HuH-7.5 (cell line): ENCODE measurements at regions not wholly inside any gene's neighbourhood (a gene's known extent, or its start where the extent isn't known, plus 50 kb on each side); places are given as distances from the start of the nearest gene placed in this dataset.
A peak's percentile ranks its signal among the peaks of the same experiment; 100 is the strongest.

Experiments
- DNase-seq: peaks from one replicate; pipeline ENCODE4 v3.0.0; 2011; ENCODE audit warnings: low spot score

DNA sequence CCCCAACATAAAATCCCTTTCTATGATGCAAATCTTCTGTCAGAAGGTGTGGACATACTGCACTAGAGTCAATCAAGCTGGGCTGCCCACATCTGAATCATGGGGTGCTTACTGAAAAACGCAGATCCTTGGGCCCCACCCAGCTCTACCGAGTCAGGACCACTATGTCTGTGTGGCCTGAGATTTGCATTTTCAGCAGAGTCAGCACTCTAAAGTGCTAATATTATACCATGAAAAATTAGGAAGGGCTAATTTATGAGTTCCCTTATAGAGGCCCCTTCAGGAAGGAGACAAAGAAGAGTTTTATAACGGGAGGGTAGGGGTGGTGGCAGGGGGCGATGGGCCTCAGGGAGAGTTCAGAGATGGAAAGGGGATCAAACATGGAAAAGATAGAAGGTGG, 163.3 kb upstream of the NABP1 start:
- DNase-seq: no peak

DNA sequence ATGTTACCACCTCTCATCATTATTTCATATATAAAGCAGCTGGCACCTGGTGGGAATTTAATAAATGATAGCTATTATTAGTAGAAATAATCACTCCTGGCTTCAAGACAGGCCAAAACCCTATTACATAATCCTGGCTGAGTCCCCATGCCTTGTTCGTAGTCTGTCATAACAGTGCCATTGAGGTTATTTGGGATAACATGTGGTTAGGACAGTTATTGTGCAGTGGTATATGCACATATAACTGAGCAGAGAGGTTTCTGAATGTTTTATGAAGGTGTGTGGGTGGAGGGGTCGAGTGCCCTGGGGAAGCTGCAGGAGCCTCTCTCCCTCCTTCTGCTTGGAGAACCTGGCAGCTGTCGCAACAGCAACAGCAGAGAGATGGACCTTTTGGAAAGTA, 162.4 kb upstream of the NABP1 start:
- no peak for DNase-seq

GRCh38 chr2:191516260-191516659, 161.7 kb upstream of the NABP1 start:
- no peak for DNase-seq

DNA sequence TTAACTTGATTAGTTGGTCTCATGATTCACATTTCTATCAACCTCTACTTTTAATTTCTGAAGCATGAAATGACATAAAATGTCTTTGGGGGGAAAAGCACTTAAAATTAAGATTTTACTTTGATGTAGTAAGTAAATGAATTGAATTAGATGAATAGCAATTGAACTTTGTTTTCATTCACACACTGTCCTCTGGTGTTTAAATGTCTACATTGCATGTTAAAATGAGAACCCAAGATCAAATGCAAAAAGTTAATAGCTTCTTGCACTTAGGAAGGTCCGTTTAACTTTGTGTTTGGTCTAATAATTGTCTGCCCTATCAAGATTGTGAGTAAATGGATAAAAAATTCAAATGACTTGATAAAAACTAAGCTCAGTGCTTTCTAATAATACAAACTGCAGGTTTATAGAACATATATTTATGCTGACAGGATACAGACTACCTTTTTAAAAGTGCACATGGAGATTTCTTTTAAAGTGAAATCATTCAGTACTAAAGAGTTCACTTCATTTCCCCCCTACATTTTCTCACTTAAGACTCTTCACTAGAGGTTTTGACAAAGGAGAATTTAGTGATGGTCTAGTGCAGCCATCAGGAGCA, 156.2 kb upstream of the NABP1 start:
- no peak for DNase-seq

DNA sequence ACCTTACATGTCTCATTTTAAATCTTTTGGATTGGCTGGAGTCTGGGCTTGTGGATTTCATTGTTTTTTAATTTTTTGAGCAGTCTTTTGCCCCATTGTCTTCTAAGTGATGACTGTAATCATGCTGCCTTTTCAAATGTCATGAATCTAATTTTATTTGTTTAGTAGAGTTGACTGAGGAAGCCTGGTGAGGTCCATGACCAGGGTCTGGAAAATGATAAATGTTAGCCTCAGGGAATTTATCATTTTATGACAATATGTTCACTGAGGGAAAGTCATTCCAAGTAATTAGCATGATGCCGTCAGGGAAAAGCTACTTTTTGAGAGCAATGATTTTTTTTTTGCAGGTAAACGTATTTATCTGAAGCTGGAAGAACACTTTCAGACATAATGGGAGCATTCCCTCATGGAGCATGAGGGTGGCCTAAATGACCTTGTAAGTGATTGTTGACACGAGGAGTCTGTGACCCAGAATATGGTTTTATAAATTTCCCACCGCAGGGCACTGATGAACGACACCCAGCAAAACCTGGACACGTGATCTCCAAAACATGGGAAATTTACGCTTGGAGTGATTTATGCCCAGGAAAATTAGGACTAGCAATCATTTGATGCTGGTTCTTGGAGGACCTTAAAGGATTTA, 155.3 kb upstream of the NABP1 start:
- DNase-seq: no peak

- DNase-seq: no peak
Observed at GRCh38 chr2:191526091-191526490, 151.8 kb upstream of the NABP1 start.

- DNase-seq: no peak
Observed at GRCh38 chr2:191526536-191526935, 151.4 kb upstream of the NABP1 start.

DNA sequence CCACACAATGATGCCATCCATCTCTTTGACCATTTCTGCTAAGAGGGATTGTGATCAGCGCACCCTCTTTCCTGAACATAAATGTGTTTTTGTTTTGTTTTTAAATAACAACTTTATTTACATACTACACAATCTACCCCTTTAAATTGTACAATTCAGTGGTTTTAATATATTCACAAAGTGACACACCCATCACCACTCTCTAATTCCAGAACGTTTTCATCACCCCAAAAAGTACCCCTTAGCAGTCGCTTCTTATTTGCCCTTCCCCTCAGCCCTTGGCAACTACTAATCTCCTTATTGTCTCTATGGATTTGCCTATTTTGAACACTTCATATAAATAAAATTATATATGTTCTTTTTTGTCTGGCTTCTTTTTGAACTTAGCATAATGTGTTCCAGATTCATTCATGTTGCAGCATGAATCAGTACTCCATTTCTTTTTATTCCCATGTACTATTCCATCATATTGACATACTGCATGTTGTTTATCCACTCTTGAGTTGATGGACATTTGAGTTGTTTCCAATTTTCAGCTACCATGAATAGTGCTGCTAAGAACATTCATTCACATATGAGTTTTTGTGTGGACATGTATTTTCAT, 150.9 kb upstream of the NABP1 start:
- no peak for DNase-seq

DNA sequence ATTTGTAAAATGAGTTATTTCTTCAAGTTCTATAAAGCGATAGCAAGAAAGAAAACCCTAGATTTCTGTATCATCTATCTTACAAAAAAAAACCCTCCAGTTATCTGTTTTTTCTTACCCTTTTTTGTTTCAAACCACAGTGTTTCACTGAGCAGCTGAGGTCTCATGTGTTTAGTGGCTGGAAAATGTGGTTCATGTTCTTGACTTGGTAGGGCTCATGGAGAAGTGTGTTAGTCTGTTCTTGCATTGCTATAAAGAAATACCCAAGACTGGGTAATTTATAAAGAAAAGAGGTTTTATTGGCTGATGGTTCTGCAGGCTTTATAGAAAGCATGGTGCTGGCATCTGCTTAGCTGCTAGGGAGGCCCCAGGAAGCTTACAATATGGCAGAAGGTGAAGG, 147.3 kb upstream of the NABP1 start:
- DNase-seq: no peak

DNA sequence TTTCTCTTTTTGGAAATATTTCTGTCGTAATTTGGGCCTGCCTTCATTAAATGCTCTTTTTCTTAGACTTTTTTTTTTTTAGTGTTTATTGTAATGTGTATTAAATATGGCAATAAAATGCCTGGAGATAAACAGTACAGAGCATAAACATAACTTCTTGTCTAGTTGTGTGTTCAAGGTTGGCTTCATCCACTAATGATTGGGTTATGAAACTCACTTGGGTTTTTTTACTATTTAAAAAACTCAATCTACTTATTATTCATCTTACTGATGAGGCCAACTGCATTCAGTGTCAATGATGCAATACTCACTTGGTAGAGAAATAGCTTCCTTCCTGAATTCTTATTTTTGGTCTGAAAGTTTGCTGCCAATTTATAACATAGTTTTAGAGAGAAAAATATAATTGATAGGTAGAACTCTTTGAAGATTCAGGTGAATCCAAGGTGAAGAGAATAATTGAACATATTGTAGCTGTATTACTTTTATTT, 144.2 kb upstream of the NABP1 start:
- no peak for DNase-seq

DNA sequence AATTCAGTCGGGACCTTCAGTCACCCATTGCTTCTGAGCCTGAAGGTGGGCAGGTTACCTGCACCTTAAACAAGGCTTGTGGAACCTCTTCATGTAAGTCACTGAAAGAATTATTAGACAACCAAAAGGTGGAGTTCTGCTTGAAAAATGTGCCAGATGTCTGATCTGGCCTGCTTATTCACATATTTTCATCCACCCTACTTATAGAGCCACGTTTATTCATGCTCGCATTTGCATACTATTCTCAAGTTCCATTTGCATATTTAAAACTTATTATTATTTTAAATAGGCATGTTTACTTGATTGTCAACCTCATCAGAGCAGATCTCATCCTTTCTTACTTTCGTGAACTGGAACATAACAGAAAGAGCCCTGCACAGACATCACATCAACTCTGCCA, 140.0 kb upstream of the NABP1 start:
- no peak for DNase-seq

DNA sequence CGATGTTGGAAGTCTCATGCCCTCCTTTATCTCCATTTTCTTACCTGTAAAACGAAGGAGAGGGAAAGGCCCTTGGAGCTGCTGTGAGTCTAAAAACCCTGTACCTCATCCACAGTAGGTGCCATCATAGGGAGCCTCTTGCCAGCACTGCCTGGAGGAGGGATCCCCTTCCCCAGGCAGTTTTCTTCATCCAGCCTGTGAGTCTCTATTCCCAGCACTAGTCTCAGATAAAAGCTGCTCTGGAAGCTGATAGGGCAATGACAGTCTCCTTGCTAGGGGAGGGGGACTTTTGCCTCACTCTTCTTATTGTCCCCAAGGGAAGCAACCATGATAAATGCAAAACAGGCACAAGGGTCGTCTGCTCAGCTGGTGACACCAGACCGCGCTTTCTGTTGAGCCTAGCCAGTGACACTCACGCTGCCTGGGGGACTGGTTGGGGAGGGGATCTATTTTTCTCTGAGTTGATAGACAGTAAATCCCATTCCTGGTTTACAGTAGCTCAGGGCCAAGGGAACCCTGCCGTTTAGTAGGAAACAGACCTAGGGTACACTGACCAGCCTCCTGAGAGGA, 139.5 kb upstream of the NABP1 start:
- DNase-seq: no peak

- no peak for DNase-seq
Observed at GRCh38 chr2:191539068-191539467, 138.9 kb upstream of the NABP1 start.

DNA sequence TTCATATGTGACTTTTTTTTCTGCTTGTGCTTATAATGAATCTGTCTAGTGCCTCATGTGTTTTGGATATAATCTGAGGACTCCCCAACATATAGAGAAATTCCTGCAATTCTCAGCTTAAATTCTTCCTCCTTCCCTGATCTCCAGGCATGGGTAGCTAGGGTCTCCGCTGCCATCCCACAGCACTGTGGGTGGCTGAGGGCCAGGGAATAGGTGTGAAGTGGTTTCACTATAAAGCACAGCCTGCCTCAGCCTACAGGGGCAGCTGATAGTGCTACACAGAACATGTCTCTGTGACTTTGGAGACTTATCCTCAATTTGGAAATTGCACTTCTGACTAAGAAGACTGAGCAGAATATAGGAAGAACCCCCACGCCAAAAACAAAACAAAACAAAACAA, 137.3 kb upstream of the NABP1 start:
- no peak for DNase-seq

- DNase-seq: no peak
Observed at GRCh38 chr2:191543708-191544107, 134.2 kb upstream of the NABP1 start.

DNA sequence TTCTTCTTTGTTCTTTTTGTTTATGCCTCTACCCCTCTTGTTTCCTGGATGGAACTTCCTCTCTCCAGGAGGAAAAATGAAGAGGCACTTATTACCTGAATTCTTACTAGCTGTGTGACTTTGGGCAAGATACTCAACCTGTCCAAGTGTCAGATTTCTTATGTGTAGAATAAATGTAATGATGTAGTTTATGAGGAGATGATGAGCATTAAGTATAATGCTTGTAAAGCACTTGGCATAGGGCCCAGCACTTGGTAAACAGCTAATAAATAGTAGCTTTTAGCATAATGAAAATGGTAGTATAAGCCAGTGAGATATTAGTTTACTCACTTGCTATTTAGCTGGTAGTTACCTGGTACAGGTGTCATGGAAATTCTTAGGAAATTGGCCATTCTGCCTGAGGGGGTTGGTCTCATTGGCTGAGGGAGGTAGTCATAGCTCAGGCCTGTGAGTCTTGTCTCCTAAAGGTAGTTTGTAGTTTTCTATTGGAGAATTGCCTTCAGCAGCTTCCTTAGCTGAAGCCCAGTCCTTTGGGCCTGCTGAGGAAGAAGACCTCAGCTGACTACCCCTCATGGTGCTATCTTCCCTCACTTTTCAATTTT, 133.4 kb upstream of the NABP1 start:
- DNase-seq: no peak

GRCh38 chr2:191545361-191545760, 132.6 kb upstream of the NABP1 start:
- DNase-seq: no peak

GRCh38 chr2:191552066-191552465, 125.9 kb upstream of the NABP1 start:
- DNase-seq: no peak

DNA sequence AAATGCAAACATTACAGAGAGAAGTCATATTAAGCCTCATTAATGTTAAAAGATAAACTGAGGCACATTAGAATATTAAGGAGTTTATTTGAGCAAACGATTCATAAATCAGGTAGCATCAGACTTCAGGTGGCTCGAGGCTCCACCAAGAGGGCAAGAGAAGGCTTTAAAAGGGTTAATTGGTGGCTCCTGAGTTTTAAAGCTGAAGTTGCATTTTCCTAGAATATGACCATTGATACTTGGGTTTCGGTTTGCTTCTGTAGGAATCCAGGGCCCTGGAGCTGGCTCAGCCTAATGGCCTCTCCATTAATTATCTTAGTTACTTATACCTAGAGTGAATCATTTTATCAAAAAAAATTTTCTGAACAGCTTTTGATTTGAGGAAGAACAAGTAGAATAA, 123.7 kb upstream of the NABP1 start:
- no peak for DNase-seq

DNA sequence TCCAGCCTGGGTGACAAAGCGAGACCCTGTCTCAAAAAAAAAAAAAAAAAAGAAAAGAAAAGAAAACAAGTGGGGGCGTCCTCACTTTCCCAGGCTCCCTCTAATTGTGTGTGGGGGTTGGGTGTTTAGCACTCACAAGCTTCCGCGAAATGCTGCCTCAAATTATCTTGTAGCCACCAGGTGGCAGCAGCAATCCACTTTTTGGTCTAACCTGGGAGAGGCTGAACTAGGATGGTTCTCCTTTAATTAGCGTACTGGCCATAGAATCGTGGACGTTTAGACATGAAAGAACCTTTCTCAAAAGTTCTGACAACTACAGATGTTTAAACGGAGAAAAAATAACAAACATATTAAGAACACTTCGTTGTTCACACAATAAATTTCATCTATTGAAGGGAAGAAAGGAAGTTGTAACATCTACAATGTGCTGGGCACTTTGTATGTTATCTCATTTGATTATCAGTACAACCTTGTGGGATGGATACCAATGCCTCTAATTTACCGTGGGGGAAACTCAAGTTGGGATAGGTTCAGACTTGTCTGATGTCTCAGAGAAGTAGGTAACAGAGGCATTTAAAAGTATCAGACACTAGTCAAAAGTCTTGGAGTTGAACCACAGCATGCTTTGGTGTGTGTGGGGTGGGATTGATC, 122.7 kb upstream of the NABP1 start:
- peak; percentile 54 for DNase-seq

DNA sequence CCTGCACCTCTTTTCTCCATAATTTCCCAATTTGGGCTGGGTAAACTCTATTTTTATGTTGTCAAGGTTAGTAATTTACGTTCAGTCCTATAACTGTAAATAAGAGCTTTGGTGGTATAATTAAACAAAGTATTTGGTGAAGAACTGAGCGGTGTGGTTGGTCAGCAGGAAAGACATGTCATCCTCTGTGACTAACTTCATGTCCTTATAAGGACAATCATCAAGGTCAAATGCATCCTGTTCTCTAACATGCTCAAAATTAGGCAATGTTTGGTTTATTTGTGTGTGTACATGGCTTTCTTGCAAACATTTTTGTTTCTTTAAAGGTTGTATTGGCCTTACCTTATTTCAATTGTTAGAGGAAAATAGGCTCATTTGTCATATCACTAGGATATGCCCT, 121.5 kb upstream of the NABP1 start:
- no peak for DNase-seq

DNA sequence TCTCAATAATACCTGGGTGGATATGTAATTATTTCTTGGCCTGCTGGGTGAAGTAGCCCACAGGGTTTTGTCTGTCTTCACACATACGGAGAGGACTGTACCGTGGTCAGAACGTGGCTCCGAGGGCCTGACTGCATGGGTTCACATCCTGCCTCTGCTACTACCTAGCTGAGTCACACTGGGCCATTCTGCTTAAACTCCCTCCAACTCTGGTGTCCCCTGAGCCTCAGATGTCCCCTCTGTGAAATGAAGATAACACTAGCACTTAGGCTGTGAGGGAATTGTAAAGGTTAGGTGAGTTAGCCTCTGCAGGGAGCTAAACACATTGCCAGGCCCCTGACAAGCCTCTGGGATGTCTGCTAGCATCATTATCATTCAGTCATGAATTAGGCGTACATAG, 120.1 kb upstream of the NABP1 start:
- no peak for DNase-seq

DNA sequence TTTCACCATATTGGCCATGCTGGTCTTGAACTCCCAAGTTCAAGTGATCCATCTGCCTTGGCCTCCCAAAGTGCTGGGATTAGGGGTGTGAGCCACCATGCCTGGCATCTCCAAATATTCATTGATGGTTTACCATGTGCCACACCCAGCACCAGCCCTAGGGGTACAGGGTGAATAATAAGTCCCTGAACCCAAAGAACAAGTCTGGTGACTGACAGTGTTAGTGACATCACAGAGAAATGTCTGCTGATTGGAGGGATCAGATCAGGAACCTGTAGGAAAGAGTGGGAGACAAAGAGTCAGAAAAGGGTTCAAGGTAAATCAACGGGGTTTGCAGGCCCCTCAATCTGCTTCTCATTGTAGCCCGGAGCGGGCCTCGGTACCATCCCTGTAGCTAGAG, 118.4 kb upstream of the NABP1 start:
- no peak for DNase-seq
